NT2/D1 (cell line): ENCODE measurements at regions not wholly inside any gene's neighbourhood (a gene's known extent, or its start where the extent isn't known, plus 50 kb on each side); places are given as distances from the start of the nearest gene placed in this dataset.

Experiments used
- YY1 ChIP-seq: IDR thresholded peaks from 2 replicates; pipeline ENCODE4 v1.6.1; 2011; ENCODE audit not compliant: insufficient read length, insufficient read depth
- ZNF274 ChIP-seq: IDR thresholded peaks from 2 replicates; pipeline ENCODE4 v1.6.1; 2011; ENCODE audit warnings: mild to moderate bottlenecking, low read depth, low read length

DNA sequence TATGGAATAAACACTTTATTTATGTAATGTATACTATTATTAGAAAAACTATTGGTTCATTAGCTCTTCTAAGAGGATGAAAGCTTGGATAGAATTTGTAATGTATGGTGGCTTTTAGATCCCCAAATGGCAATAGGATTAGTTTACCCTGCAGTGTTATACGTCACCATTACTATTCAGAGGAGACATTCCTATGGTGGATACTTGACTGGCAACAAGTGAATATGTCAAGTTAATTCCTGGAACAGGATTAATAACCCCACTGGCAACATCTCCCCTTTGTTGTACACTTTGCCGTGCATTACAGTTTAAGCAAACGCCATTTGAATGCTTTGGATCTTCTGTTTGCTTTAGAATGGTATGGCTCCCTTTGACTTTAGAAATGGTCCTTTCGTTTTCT, 420.3 kb downstream of the FAM47B start:
- TF ChIP-seq YY1 (no peak), ZNF274 (no peak)
